ENCODE measurements at regions not wholly inside any gene's neighbourhood (a gene's known extent, or its start where the extent isn't known, plus 50 kb on each side); places are given as distances from the start of the nearest gene placed in this dataset.

DNA sequence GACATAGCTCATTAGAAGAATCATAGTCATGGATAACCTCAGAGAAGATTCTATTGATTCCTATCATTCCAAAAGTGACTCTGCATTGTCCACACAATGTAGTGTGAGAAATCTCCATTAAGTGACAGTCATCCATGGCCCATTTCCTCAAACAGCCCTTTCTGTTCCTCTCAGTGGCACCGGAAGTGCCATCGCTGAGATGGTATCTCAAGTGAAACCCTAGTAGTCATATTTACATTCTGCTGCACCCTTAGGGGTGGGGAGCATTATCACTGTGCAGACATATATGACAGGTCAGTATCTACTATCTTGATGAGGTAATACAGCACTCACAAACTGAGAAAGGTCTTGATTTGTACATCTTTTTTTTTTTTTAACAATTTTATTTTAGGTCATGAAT is 55.4 kb upstream of the MIER3 start:
- TF ChIP-seq POLR2A (IDR thresholded peaks at IDR 0.05; ENCODE audit: low read length): no peak
- TF ChIP-seq, protein P1, sequence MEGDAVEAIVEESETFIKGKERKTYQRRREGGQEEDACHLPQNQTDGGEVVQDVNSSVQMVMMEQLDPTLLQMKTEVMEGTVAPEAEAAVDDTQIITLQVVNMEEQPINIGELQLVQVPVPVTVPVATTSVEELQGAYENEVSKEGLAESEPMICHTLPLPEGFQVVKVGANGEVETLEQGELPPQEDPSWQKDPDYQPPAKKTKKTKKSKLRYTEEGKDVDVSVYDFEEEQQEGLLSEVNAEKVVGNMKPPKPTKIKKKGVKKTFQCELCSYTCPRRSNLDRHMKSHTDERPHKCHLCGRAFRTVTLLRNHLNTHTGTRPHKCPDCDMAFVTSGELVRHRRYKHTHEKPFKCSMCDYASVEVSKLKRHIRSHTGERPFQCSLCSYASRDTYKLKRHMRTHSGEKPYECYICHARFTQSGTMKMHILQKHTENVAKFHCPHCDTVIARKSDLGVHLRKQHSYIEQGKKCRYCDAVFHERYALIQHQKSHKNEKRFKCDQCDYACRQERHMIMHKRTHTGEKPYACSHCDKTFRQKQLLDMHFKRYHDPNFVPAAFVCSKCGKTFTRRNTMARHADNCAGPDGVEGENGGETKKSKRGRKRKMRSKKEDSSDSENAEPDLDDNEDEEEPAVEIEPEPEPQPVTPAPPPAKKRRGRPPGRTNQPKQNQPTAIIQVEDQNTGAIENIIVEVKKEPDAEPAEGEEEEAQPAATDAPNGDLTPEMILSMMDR (IDR thresholded peaks at IDR 0.05): no peak
- TF ChIP-seq, protein P2, sequence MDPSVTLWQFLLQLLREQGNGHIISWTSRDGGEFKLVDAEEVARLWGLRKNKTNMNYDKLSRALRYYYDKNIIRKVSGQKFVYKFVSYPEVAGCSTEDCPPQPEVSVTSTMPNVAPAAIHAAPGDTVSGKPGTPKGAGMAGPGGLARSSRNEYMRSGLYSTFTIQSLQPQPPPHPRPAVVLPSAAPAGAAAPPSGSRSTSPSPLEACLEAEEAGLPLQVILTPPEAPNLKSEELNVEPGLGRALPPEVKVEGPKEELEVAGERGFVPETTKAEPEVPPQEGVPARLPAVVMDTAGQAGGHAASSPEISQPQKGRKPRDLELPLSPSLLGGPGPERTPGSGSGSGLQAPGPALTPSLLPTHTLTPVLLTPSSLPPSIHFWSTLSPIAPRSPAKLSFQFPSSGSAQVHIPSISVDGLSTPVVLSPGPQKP (IDR thresholded peaks at IDR 0.05; ENCODE audit: low read depth, low read length): no peak
- no peak for TF ChIP-seq CHD4 (IDR thresholded peaks at IDR 0.05; ENCODE audit: borderline replicate concordance)

All from A549 (cell line).